Epithelial cell of prostate (primary cell): ENCODE measurements at regions not wholly inside any gene's neighbourhood (a gene's known extent, or its start where the extent isn't known, plus 50 kb on each side); places are given as distances from the start of the nearest gene placed in this dataset.

Experiments used
- DNase-seq: peaks from one replicate; pipeline ENCODE4 v3.0.0-alpha.2; 2011; ENCODE audit warnings: low read depth, low spot score
- H3K27ac ChIP-seq: fragments of 450-650 bp; 2 replicates; pipeline ENCODE4 v1.5.1; 2017; ENCODE audit warnings: mild to moderate bottlenecking

DNA sequence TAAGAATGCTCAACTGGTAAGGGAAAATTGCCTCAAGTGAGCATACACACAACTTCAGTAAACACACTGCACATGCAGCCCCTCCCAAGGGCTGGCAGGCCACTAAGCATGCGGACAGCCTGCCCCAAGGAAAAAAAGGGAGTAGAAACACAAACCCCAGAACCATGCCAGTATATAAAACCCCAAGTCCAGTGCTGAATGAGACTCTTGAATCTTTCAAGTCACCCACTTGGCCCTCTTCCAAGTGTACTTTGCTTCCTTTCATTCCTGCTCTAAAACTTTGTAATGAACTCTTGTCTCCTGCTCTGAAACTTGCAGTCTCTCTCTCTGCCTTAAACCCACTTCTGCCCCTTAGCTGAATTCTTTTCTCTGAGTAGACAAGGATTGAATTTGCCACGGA is 736.4 kb downstream of the RNF144A start:
- DNase-seq = no peak
- H3K27ac ChIP-seq = no peak overlapping the region

DNA sequence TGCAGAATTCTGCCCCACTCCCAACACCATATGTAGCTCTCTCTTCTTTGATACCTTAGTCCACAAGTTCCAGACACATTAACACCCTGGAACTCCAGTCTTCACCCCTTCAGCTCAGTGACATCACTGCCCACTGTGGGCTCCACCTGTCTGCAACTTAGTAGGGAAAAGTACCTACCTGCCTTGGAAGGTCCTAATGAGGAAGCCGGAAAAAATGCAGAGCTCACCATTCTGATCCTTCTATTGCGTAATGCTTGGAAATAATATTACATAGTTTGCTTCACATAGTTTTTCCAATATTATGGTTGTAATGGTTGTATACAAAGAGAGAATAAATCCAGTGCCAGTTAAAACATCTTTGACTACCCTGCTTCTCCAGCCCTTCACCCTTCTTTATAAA is 738.4 kb downstream of the RNF144A start:
- no peak for DNase-seq
- H3K27ac ChIP-seq = no peak overlapping the region

DNA sequence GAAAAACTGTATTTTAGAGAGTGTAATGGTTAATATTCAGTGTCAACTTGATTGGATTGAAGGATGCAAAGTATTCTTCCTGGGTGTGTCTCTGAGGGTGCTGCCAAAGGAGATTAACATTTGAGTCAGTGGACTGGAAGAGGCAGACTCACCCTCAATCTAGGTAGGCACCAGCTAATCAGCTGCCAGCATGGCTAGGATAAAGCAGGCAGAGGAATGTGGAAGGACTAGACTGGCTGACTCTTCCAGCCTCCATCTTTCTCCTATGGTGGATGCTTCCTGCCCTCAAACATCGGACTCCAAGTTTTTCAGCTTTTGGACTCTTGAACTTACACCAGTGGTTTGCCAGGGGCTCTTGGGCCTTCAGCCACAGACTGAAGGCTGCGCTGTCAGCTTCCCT is 740.3 kb downstream of the RNF144A start:
- peak overlapping the region; percentile 18 for H3K27ac ChIP-seq
- DNase-seq = peak; percentile 16

GRCh38 chr2:7658486-7658885 is 741.3 kb downstream of the RNF144A start:
- no peak for DNase-seq
- H3K27ac ChIP-seq = no peak overlapping the region

- H3K27ac ChIP-seq = no peak overlapping the region
- no peak for DNase-seq
Measured at GRCh38 chr2:7660816-7661215, 743.6 kb downstream of the RNF144A start.

GRCh38 chr2:7661502-7661901 is 744.3 kb downstream of the RNF144A start:
- H3K27ac ChIP-seq = no peak overlapping the region
- DNase-seq = no peak

GRCh38 chr2:7665880-7666279 is 748.7 kb downstream of the RNF144A start:
- DNase-seq = no peak
- H3K27ac ChIP-seq = no peak overlapping the region

- no peak overlapping the region for H3K27ac ChIP-seq
- DNase-seq = no peak
Measured at GRCh38 chr2:7666596-7667259, 749.5 kb downstream of the RNF144A start.

- H3K27ac ChIP-seq = no peak overlapping the region
- no peak for DNase-seq
Measured at GRCh38 chr2:7667260-7667757, 750.1 kb downstream of the RNF144A start.

- no peak for DNase-seq
- H3K27ac ChIP-seq = no peak overlapping the region
Measured at GRCh38 chr2:7670905-7671641, 753.9 kb downstream of the RNF144A start.

GRCh38 chr2:7672027-7672684 is 754.9 kb downstream of the RNF144A start:
- DNase-seq = no peak
- H3K27ac ChIP-seq = no peak overlapping the region

DNA sequence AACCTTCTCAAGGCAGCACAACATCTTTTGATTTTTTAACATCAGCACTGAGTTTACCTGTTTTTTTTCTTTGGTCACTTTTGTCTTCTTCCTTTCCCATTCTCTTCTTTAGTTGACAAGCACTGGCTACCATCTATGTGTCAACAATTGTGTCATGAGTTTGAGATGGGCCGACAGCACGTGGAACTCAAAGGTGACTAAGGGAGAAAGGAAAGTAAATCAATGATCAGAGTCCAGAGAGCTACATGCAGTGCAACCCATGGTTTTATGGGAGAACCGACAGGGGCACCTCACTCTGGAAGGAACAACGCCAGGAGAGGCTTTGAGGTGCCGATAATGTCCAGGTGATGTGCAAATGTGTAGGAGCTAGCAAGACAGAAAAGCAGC is 755.5 kb downstream of the RNF144A start:
- no peak overlapping the region for H3K27ac ChIP-seq
- DNase-seq = no peak

DNA sequence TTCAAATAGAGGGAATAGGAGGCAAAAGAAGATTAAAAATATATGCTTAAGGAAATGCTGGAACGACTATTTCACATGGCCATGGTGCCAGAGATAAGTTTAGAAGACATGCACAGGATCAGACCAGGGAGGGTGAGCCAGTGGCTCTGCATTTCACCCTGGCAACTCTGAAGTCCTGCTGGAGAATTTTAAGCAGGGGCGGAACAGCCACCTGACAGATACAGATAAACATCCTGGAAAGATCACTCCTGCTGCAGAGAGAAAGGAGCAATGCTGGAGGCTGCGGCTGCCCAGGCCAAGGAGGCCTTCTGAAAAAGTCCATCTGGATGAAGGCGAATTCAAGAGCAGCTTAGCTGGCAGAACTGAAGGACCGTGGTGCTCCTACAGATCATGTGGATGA is 755.9 kb downstream of the RNF144A start:
- no peak for DNase-seq
- no peak overlapping the region for H3K27ac ChIP-seq

GRCh38 chr2:7673853-7674252 is 756.6 kb downstream of the RNF144A start:
- no peak for DNase-seq
- H3K27ac ChIP-seq = no peak overlapping the region

- no peak overlapping the region for H3K27ac ChIP-seq
Measured at GRCh38 chr2:7674606-7675005, 757.4 kb downstream of the RNF144A start.

GRCh38 chr2:7676714-7677113 is 759.5 kb downstream of the RNF144A start:
- no peak for DNase-seq
- H3K27ac ChIP-seq = no peak overlapping the region

More at GRCh38 chr2:7674606-7675005, 757.4 kb downstream of the RNF144A start:
- no peak for DNase-seq

- H3K27ac ChIP-seq = no peak overlapping the region
- DNase-seq = no peak
Measured at GRCh38 chr2:7681881-7682461, 764.8 kb downstream of the RNF144A start.

- no peak for DNase-seq
- H3K27ac ChIP-seq = no peak overlapping the region
Measured at GRCh38 chr2:7683196-7683595, 766.0 kb downstream of the RNF144A start.

DNA sequence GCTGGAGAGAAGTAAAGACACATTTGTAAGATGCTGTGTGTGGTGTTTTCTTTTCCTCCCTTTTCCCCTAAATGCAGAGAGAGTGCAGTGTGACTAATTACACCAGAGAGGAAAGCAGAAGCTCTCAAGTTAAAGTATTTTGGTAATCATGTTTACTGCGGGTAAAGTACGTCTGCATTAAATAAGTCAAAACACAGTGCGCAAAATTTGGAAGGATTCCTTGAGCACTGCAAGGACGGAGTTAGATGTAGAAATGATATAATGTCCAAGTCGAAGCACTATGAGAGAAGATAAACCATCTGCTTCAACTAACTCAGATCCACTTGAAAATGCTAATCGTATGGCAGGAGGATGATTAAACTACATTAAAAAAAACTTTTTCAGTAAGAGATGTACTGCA is 766.5 kb downstream of the RNF144A start:
- no peak for DNase-seq
- no peak overlapping the region for H3K27ac ChIP-seq

DNA sequence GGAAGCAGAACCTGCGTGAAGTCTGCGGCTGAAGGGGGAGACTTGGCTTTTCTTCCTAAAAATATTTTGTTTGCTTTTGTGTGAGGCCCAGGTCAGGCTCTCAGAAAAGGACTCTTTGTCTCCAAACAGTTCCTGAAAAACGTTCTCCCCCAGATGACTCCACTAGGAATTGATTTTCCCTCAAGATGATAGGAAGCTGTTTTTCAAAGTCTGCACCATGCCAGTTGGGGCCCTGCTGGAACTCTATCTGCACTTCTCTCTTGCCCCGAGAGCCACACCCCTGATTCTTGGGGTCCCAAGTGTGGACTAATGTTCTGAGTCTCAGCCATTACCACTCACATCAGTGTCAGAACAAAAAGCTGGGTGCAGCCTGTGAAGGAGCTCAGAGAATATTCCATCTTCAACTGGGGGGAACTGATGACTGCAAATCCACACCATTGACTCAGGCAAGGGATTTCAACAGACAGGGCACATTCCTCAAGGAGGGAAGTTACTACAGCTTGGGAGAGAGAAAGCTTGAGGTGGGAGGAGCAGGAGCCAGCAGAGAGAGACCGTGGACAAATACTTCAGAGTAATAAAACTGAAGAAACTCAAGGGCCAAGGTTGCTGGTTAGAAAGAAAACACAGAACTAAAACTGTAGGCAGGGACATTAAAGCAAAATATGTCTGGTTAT is 768.3 kb downstream of the RNF144A start:
- DNase-seq = no peak
- H3K27ac ChIP-seq = peak overlapping the region; percentile 13
